ENCODE measurements at regions not wholly inside any gene's neighbourhood (a gene's known extent, or its start where the extent isn't known, plus 50 kb on each side); places are given as distances from the start of the nearest gene placed in this dataset.
"Not testable (repeated sequence)": the region's sequence is repeated elsewhere in the genome, so short reads cannot be mapped to it uniquely, and the experiment has no call there.

DNA sequence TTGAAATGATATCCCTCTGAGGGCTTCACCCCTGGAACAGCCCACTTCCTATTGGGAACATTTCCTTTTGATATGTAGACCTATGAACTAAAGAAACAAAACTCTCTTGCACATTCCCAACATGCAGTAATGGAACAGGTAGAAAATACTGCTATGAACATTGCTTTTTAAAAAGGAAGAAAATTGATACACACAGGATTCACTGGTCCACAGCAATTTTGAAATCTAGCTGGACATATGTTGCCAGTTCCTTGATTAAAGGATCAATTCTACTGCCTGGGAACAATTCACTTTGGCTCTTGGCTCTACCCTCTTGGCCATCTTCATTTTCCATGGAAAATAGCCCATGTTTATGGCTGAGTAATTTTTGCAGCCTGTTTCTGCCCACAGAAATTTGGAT, 74.9 kb upstream of the ZNF280D start:
- no peak for DNase-seq

DNA sequence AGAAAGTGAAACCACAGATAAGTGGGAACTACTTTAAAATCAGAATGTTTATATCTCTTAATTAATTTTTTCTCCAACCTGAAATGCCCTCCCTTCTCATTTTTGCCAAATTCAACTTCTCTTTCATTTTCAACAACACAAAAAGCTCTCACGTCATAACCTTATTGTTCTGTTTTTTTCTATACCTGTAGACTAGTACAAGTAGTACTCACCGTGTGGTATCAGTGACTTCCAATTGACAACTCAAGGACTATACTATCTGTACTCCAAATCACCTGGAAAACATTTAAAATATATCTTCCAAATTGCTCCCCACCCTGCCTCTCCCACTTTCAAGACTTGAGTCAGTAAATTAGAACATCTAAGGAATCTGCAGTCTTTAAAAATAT, 72.8 kb upstream of the ZNF280D start:
- DNase-seq = no peak

DNA sequence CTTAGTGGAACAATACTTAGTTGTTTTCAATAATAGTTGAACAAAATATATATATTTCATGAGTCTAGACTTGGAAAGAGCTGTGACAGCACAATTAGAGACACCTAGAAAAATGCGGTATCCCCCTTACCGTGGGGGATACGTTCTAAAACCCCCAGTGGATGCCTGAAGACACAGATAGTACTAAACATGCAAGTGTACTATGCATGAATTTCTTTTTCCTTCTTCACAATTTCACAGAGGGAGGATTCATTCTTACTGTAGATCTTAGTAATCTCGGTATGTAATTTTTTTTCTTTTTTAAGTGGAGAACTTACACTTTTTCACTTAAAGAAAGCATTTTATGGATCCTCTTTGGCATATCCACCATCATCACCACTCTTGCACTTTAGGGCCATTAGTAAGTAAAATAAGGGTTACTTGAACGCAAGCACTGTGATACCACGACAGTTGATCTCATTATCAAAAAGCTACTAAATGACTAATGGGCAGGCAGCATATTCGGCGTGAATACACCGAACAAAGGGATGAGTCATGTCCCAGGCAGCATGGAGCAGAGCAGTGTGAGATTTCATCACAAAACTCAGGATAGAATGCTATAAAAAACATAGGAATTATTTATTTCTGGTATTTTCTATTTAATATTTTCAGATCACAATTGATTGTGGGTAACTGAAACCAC, 72.3 kb upstream of the ZNF280D start:
- no peak for DNase-seq

DNA sequence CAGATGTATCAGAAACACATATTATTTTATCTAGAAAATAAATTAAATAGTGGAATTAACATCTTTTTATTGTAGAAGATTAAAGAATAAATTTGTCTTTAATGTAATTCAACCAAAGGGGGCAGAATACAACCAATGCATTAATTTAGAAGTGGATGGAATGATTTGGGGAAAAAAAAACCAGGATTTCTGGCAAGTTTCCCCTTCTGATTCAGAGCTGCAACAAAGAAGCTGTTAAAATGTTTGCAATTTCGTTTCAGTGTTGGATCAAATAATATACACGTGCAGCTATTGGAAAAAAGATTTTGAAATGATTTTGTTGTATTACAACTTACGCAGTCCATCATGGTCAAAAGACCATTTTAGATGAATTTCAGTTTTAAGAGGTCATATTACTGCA, 71.6 kb upstream of the ZNF280D start:
- DNase-seq = no peak

DNA sequence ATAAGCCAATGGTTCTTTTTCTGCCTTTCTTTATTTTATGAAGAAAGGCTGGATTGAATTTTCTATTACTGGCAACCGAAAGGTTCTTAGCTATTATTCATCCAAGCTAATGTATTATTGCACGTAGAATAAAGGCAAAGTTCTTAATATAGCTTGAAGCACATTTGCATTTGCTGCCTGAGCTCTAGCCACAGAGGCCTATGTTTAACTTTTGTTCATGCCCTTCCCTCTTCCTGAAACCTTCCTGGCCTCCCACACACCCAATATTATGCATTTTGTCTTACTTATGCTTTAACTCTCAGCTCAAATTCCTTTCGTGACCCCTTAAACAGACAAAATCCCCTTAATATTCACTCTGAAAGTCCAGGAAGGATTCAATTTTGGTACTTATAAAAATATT, 71.0 kb upstream of the ZNF280D start:
- DNase-seq = no peak

DNA sequence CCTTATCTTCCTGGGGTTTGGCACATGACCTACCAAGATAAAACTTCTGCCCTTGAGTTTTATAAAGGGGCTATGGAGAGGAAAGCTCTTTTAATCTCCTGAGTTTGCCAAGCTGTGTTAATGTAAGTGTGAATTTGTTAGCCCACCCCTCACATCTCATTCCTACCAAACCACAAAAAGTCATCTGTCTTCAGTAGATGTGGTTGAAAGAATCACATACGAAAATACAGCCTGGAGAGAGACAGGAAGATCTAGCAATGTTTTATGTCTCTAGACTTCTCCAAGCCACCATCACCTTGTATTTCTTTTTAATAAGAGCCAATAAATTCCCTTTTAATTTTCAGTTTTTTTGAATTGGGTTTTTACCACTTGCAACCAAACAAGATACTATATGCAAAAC, 68.9 kb upstream of the ZNF280D start:
- DNase-seq = no peak

DNA sequence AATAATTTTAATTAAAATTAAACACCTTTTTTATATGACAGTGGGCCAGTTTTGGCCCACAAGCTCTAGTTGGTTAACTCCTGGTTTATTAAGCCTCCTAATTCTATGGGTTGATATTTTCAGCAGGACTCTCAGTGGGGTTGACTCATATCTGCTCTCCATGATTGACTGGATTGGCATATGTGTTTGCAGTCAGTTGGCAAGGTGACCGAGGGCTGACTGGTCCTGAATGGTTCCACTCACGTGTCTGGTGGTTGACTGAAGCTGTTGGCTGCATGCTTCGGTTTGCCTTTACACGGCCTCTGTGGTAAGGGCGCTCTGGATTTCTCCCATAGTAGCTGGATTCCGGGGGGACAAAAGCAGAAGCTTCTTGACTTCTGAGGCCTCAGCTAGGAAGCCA, 65.3 kb upstream of the ZNF280D start:
- DNase-seq = no peak

DNA sequence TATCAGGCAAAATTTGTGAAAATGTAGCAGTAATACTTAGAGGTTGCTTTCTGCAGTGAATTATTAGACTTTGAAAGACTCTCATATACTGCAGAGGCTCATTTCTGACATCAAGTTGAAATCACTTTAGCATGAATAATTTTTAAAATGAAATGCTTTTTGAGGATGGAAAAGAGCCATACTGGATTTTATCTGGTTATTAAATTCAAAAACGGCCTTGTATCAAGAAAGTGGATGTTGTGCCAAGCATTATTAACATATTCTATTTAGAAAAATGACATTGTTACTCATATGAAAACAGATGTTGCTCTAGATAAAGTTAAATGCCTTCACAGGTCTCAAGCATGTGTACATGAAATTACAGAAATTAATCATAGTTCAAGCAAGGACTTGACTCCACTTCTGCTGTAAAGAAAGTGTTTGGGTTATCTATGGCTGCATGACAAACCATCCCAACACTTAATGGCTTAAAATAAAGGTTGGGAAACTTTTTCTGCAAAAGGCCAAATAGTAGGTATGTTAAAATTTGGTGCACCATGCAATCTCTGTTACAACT, 64.5 kb upstream of the ZNF280D start:
- DNase-seq = no peak

DNA sequence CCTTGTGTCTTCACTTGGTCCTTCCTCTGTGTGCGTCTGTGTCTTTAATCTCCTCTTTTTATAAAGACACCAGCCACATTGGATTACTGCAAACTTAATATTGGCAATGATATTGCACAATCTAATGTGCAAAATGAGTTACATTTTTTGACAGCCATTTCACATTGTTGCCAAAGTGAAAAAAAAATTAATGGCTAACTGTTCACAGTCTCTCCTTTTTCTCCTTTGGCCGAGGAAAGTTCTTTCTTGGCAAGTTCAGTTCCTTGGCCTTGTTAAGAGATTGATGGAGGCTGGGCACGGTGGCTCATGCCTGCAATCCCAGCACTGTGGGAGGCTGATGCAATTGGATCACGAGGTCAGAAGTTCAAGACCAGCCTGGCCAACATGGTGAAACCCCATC, 62.2 kb upstream of the ZNF280D start:
- DNase-seq = no peak

DNA sequence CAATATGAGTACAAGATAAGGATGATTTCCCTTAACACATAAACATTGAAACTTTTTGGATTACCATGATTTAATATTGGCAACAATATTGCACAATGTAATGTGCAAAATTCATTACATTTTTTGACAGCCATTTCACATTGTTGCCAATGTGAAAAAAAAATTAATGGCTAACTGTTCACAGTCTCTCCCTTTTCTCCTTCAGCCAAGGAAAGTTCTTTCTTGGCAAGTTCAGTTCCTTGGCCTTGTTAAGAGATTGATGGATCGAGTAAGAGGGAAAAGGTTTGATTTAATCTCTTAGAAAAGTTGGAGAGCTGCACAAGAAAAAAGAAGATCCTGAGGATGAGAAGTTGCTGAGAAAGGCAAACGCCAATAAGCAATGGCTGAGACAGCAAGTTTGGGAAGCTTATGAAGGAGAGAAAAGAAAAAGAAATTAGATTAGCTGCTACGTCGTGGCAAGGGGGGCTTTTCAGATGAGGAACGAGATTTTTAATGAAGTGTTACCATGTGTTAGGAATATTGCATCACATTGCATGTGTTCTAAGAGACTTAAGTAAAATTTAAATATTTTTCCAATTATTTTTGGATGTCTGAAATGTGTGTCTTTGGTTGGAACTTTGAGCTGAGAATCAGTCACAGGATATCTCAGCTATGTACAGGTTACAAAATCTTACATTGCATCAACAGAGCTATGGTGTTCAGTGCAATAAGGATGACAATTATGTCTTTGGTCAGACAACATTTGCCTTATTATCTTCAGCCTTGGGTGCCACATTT, 61.4 kb upstream of the ZNF280D start:
- DNase-seq = no peak

DNA sequence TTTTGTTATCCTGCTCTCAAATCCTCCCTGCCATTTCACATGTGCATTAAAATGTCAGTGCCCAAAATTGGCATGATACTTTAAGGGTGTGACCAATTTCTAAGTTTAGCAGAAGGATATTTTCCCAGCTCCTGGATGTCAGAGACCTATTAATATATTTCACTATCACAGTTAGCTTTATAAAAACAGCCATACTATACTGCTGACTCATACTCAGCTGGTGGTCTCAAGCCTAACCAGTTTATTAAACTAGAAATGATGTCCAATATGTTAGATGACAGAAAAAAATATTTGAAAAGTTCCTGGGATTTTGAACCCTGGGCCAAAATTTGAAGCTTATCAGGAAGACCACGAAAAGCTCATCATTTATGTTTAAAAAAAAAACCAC, 60.9 kb upstream of the ZNF280D start:
- DNase-seq = no peak

DNA sequence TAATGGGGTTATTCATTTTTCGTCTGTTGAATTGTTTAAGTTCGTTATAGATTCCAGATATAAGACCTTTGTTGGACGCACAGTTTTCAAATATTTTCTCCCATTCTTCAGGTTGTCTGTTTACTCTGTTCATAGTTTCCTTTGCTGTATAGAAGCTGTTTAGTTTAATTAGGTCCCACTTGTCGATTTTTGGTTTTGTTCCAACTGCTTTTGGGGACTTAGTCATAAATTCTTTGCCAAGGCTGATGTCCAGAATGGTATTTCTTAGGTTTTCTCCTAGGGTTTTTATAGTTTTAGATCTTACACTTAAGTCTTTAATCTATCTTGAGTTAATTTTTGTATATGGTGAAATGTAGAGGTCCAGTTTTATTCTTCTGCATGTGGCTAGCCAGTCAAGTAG, 58.9 kb upstream of the ZNF280D start:
- no peak for DNase-seq

DNA sequence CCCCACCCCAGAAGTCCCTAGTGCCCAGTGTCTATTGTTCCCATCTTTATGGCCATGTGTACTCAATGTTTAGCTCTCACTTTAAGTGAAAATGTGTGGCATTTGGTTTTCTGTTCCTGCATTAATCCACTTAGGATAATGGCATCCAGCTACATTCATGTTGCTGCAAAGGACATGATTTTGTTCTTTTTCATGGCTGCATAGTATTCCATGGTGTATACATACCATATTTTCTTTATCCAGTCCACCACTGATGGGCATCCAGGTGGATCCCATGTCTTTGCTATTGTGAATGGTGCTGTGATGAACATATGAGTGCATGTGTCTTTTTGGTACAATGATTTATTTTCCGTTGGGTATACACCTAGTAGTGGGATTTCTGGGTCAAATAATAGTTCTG, 58.2 kb upstream of the ZNF280D start:
- not testable (repeated sequence) for DNase-seq

DNA sequence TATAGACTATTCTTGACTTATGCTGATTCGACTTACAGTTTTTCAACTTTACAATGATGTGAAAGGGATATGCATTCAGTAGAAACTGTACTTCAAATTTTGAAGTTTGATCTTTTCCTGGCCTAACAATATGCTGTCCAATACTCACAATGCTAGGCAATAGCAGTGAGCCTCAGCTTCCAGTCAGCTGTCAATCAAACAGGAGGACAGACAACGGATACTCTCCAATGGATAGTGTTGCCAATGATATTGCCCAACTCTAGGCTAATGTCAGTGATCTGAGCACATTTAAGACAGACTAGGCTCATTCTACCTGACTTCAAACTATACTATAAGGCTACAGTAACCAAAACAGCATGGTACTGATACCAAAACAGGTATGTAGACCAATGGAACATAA, 55.0 kb upstream of the ZNF280D start:
- DNase-seq = no peak

DNA sequence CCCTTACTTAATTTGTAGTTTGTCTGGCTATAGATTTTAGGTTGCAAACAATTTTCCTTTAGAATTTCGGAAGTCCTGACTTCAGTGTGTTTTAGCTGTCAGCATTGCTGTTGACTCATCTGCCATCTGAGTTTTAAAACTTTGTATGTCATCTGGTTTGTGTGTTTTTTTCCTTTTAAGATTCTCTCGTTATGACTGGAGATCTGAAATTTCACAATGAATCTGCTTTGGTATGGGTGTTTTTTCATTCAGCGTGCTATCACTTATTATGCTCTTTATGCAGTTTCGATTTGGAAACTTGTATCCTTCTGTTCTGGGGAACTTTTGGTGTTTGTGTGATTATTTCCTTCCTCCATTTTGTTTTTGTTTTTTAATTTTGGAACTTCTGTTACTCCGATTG, 53.7 kb upstream of the ZNF280D start:
- no peak for DNase-seq

DNA sequence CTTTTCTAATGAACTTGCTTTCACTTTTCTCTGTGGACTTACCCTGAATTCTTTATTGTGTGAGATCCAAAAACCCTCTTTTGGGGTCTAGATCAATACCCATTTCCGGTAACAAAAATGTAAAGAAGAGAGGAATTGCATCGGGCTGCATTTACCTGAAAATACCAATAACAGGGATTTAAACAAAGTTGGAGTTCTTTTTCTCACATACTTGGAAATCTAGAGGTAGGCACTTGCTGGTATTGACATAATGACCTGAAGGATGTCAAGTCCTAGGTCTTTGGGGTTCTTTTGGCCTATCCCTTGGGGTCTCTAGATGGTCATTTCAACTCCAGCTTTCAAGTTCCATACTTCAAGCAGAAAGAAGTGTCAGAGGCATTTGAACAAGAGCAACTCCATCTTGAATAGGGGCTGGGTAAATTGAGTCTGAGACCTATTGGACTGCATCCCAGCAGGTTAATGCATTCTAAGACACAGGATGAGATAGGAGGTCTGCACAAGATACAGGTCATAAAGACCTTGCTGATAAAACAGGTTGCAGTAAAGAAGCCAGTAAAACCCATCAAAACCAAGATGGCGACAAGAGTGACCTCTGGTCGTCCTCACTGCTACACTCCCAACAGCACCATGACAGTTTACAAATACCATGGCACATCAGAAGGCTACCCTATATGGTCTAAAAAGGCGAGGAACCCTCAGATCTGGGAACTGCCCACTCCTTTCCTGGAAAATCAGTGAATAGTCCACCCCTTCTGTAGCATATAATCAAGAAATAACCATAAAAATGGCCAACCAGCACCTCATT, 50.8 kb upstream of the ZNF280D start:
- no peak for DNase-seq

DNA sequence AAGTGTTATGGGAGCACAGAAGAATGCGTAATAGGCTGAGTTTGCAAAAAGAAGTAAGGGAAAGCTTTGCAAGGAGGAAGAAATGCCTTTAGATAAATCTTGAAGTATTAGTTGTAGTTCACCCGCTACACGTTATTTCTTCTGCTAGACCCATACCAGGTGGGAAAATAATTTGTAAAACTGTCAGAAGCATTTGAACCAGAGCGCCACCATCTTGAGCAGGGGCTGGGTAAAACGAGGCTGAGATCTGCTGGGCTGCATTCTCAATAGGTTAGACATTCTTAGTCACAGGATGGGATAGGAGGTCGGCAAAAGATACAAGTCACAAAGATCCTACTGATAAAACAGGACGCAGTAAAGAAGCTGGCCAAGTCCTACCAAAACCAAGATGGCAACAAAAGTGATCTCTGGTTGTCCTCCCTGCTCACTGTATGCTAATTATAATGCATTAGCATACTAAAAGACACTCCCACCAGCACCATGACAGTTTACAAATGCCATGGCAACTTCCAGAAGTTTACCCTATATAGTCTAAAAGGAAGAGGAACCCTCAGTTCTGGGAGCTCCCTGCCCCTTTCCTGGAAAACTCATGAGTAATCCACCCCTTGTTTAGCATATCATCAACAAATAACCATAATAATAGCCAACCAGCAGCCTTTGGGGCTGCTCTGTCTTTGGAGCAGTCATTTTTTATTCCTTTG, 50.0 kb upstream of the ZNF280D start:
- no peak for DNase-seq
